Lower leg skin (tissue), 3 donors: ENCODE measurements at regions not wholly inside any gene's neighbourhood (a gene's known extent, or its start where the extent isn't known, plus 50 kb on each side); places are given as distances from the start of the nearest gene placed in this dataset.

ENCODE experiments used
- CTCF ChIP-seq, 3 donors: fragments of 450-650 bp; IDR thresholded peaks; one replicate each; pipeline ENCODE4 v1.5.1; 2016; ENCODE audit warnings: antibody characterized with exemption in 3 of 3, mild to moderate bottlenecking in 3 of 3, moderate library complexity in 2 of 3
- POLR2A ChIP-seq, 2 donors: fragments of 450-650 bp; IDR thresholded peaks; one replicate each; pipeline ENCODE4 v1.6.1; 2016 to 2017; ENCODE audit warnings: antibody characterized with exemption in 2 of 2, mild to moderate bottlenecking in 1 of 2, moderate library complexity in 1 of 2

- TF ChIP-seq POLR2A (IDR thresholded peaks at IDR 0.05) = no peak
- TF ChIP-seq CTCF (IDR thresholded peaks at IDR 0.05) = no peak
These were observed 60.7 kb upstream of the GATA6 start for GRCh38 chr18:22108674-22109073.
